Fibroblast of mammary gland (primary cell): ENCODE measurements at regions not wholly inside any gene's neighbourhood (a gene's known extent, or its start where the extent isn't known, plus 50 kb on each side); places are given as distances from the start of the nearest gene placed in this dataset.

Experiments
- DNase-seq: peaks from one replicate; pipeline ENCODE4 v3.0.0-alpha.2; 2010; ENCODE audit warnings: low read depth
- H3K4me3 ChIP-seq: 2 replicates; pipeline ENCODE4 v1.5.1; 2011; ENCODE audit warnings: low read depth, mild to moderate bottlenecking, low read length, moderate library complexity; ENCODE audit not compliant: control insufficient read depth
- TF ChIP-seq, protein P1 (sequence below): conservative IDR thresholded peaks from 2 replicates; pipeline ENCODE4 v1.5.1; 2011; ENCODE audit warnings: low read depth, low read length, inconsistent platforms; ENCODE audit not compliant: control insufficient read depth, insufficient read depth

DNA sequence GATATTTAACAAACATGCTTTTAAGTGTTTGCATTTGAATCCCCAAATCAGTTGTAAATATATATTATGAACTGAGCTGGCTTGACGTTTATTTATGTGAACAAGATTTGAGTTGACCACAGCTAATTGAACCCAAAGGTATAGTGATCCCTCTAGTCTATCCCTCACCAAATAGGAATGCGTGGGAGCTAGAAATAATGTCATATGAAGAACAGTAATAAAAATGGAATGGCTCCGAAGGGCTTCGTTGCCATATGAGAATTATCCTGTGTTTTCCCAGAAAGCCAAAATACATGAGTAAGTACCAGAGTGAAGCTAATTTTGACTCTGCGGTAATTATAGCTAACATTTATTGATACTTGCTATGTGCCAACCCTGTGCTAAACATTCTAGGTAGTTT lies 142.7 kb downstream of the ADCYAP1 start:
- H3K4me3 ChIP-seq: no peak overlapping the region
- TF ChIP-seq, protein P1, sequence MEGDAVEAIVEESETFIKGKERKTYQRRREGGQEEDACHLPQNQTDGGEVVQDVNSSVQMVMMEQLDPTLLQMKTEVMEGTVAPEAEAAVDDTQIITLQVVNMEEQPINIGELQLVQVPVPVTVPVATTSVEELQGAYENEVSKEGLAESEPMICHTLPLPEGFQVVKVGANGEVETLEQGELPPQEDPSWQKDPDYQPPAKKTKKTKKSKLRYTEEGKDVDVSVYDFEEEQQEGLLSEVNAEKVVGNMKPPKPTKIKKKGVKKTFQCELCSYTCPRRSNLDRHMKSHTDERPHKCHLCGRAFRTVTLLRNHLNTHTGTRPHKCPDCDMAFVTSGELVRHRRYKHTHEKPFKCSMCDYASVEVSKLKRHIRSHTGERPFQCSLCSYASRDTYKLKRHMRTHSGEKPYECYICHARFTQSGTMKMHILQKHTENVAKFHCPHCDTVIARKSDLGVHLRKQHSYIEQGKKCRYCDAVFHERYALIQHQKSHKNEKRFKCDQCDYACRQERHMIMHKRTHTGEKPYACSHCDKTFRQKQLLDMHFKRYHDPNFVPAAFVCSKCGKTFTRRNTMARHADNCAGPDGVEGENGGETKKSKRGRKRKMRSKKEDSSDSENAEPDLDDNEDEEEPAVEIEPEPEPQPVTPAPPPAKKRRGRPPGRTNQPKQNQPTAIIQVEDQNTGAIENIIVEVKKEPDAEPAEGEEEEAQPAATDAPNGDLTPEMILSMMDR: no peak
- peak; percentile 50 for DNase-seq

DNA sequence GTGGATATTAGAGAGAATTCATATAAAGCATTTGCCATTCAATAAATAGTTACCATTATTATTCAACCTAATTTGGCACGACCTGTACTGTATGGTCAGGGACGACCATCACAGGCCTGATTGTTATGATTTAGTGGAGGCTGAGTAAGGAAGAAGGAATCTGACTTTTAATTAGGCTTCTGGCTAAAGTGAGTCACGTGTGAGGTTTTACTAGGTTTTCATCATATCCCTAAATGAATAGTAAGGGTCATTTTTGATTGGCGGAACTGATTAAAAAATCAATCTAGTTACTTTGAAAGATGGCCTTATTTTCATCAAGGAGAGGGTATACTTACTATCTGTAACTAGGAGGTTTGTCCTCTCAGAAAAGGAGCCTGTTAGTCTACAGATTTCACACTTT lies 143.4 kb downstream of the ADCYAP1 start:
- H3K4me3 ChIP-seq: no peak overlapping the region
- DNase-seq: peak; percentile 21
- TF ChIP-seq, protein P1: no peak

DNA sequence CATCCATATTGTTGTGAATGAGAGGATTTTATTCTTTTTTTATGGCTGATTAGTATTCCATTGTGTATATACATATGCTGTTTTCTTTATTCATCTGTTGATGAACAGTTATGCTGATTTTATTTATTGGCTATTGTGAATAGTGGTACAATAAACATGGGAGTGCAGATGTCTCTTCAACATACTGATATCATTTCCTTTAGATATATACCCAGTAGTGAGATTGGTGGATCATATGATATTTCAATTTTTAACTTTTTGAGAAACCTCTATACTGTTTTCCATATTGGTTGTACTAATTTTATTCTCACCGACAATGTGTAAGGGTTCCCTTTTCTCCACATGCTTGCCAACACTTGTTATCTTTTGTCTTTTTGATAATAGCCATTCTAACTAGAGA lies 144.5 kb downstream of the ADCYAP1 start:
- H3K4me3 ChIP-seq: no peak overlapping the region
- TF ChIP-seq, protein P1: no peak
- DNase-seq: no peak

DNA sequence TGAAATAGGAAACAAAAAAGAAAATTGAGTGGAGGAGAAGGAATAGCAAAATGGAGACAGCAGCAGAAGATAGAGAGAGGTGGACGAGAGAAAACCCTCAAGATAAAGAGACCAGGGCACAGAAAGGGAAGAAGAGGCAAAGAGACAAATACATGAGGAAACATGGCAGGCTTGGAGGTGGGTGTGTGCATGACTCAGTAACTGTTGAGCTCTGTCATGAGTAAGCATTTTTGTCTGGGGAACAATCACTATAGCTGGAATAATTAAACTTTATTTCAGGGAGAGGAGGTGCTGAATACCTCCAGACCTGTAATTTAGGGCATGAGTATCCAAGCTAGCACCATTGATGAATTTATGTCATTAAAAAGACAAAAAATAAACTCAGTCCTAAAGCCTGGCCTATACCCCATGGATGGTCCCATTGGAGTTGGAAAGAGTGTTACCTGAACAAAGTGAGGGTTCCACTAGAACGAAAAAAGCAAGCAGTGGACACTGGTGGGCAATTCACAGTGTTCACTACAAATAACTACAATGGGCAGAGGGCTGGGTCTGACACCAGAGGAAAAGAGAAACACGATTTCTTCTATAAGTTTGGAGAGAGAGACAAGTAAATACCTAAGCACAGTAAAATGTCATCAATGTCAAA lies 145.5 kb downstream of the ADCYAP1 start:
- DNase-seq: peak; percentile 45
- no peak overlapping the region for H3K4me3 ChIP-seq
- TF ChIP-seq, protein P1: no peak

DNA sequence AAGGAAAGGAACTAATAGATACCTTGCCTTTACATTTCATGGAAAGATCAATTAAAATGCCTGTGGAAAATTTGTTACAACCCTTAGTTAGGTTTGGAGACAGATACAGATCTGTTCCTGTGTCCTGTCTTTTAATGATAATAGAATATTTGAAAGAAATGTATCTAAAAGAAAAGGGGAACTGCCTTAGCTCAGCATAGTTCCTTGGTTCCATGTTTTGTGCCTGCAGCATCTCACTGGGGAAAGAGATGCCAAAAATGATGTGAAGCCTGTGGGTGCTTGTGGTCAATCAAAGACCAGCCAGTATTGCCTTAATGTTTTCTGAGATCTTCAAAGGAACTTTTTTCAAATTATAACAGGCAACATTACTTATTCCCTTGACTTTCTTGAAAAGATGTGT lies 147.6 kb downstream of the ADCYAP1 start:
- no peak overlapping the region for H3K4me3 ChIP-seq
- DNase-seq: no peak
- TF ChIP-seq, protein P1: no peak

DNA sequence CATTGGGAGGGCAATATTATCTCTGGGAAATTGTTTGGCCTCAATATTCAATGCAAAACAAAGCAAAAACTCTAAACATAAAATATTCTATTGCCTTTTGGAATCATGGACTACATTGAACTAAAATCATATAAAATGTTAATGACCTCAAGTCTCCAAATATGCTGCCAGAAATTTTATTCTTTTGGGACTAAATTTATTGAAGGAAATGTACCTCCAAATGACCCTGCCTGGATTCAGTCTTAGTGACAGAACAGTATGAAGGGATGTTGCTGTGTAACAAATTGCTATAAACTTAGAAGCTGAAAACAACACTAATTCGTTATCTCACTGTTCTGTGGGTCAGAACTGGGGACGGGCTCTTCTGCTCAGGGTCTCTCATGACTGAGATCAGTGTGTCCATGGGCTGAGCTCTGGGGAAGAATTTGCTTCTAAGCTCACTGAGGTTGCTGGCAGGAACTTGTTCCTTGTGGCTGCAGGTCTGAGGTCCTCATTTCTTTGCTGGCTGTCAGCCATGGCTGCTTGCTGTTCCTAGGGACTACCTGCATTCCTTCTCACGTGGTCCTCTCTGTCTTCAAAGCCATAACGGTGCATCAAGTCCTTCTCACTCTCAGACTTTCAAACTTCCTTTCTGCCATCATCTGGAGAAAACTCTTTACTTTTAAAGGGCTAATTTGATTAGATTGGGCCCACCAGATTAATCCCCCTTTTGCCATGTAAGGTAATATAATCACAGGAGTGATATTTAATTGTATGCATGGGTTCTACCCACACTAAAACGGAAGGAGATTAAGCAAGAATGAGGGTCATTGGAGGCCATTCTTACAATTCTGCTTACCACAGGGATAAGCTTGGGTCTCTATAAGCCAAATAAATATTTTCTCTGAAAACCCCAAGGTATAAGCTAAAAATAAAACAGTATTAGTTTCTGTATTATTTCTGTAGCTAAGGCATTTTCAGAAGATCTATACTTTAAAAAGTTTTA lies 149.0 kb downstream of the ADCYAP1 start:
- no peak for DNase-seq
- no peak overlapping the region for H3K4me3 ChIP-seq
- TF ChIP-seq, protein P1: no peak
